GM12892 (cell line): ENCODE measurements at regions not wholly inside any gene's neighbourhood (a gene's known extent, or its start where the extent isn't known, plus 50 kb on each side); places are given as distances from the start of the nearest gene placed in this dataset.

ENCODE experiments used
- POLR2A ChIP-seq: IDR thresholded peaks from 2 replicates; pipeline ENCODE4 v1.6.1; 2011; ENCODE audit warnings: low read depth, low read length, control low read depth
- POLR2AphosphoS5 ChIP-seq: IDR thresholded peaks from 2 replicates; pipeline ENCODE4 v1.6.1; 2011; ENCODE audit warnings: low read depth, low read length, control low read depth
- TAF1 ChIP-seq: IDR thresholded peaks from 2 replicates; pipeline ENCODE4 v1.6.1; 2011; ENCODE audit warnings: low read depth, mild to moderate bottlenecking, control low read depth, low read length, borderline replicate concordance

GRCh38 chr12:9347328-9348127 is 139.3 kb upstream of the PZP start:
- TF ChIP-seq POLR2A (no peak), POLR2AphosphoS5 (no peak), TAF1 (no peak)
